NT2/D1 (cell line): ENCODE measurements at regions not wholly inside any gene's neighbourhood (a gene's known extent, or its start where the extent isn't known, plus 50 kb on each side); places are given as distances from the start of the nearest gene placed in this dataset.

Experiments
- SUZ12 ChIP-seq: IDR thresholded peaks from 2 replicates; pipeline ENCODE4 v1.6.1; 2011; ENCODE audit not compliant: insufficient read length, insufficient read depth; ENCODE audit errors: extremely low read depth
- YY1 ChIP-seq: IDR thresholded peaks from 2 replicates; pipeline ENCODE4 v1.6.1; 2011; ENCODE audit not compliant: insufficient read length, insufficient read depth
- ZNF274 ChIP-seq: IDR thresholded peaks from 2 replicates; pipeline ENCODE4 v1.6.1; 2011; ENCODE audit warnings: mild to moderate bottlenecking, low read depth, low read length

DNA sequence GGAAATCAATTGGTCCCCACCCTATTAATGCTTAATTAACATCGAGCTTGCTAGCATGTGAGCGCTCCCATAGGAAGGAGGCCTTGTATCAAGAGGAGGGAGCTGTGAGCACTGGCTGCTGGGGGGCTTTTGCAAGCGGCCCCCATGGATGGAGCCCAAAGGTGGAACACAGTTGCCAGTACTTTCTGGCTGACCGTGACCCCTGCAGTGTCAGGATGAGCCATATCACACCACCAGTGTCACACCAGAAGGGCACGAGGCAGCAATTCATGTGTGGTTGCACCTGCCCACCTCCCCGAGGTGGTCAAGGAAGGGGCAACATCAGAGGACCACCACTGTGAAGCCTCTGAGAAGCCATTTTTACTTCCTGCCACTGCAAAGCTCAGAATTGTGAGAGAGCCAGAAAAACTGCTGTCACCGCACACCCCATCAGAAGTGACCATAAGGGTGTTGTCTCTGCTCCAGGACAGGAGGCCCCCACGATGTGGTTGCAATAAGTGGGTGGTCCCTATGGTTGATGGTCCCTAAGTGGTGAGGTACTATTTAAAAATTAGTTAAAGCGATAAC is 99.8 kb upstream of the RAB6C start:
- TF ChIP-seq ZNF274 (no peak), SUZ12 (no peak), YY1 (no peak)
